MV-4-11 (cell line): ENCODE measurements at regions not wholly inside any gene's neighbourhood (a gene's known extent, or its start where the extent isn't known, plus 50 kb on each side); places are given as distances from the start of the nearest gene placed in this dataset.
"Not testable (repeated sequence)": the region's sequence is repeated elsewhere in the genome, so short reads cannot be mapped to it uniquely, and the experiment has no call there.

ENCODE experiments used
- DNase-seq: peaks from one replicate; lab custom pipeline; 2025; lab: John Stamatoyannopoulos, UW

GRCh38 chr4:126591583-126591982 is 1041.2 kb upstream of the INTU start:
- no peak for DNase-seq

GRCh38 chr4:126592088-126592487 is 1040.7 kb upstream of the INTU start:
- no peak for DNase-seq

GRCh38 chr4:126593626-126594025 is 1039.1 kb upstream of the INTU start:
- no peak for DNase-seq

- no peak for DNase-seq
Observed at GRCh38 chr4:126595643-126596042, 1037.1 kb upstream of the INTU start.

- DNase-seq = no peak
Observed at GRCh38 chr4:126599746-126600145, 1033.0 kb upstream of the INTU start.

GRCh38 chr4:126603210-126603609 is 1029.5 kb upstream of the INTU start:
- DNase-seq = no peak

GRCh38 chr4:126603825-126604224 is 1028.9 kb upstream of the INTU start:
- DNase-seq = no peak

- DNase-seq = peak; percentile 16
Observed at GRCh38 chr4:126604268-126604867, 1028.4 kb upstream of the INTU start.

- DNase-seq = no peak
Observed at GRCh38 chr4:126610933-126611332, 1021.8 kb upstream of the INTU start.

GRCh38 chr4:126611900-126612299 is 1020.9 kb upstream of the INTU start:
- no peak for DNase-seq

- DNase-seq = no peak
Observed at GRCh38 chr4:126614356-126614855, 1018.4 kb upstream of the INTU start.

- no peak for DNase-seq
Observed at GRCh38 chr4:126616795-126617194, 1016.0 kb upstream of the INTU start.

- DNase-seq = no peak
Observed at GRCh38 chr4:126627255-126627654, 1005.5 kb upstream of the INTU start.

- DNase-seq = no peak
Observed at GRCh38 chr4:126628933-126629332, 1003.8 kb upstream of the INTU start.

- DNase-seq = no peak
Observed at GRCh38 chr4:126630230-126630629, 1002.5 kb upstream of the INTU start.

- DNase-seq = no peak
Observed at GRCh38 chr4:126633306-126633705, 999.5 kb upstream of the INTU start.

- DNase-seq = no peak
Observed at GRCh38 chr4:126637706-126638105, 995.1 kb upstream of the INTU start.

- no peak for DNase-seq
Observed at GRCh38 chr4:126647320-126647719, 985.4 kb upstream of the INTU start.

- no peak for DNase-seq
Observed at GRCh38 chr4:126647756-126648397, 984.9 kb upstream of the INTU start.

- no peak for DNase-seq
Observed at GRCh38 chr4:126658411-126658810, 974.3 kb upstream of the INTU start.

- no peak for DNase-seq
Observed at GRCh38 chr4:126661194-126661593, 971.6 kb upstream of the INTU start.

- no peak for DNase-seq
Observed at GRCh38 chr4:126664839-126665238, 967.9 kb upstream of the INTU start.

- not testable (repeated sequence) for DNase-seq
Observed at GRCh38 chr4:126670038-126670437, 962.7 kb upstream of the INTU start.

- no peak for DNase-seq
Observed at GRCh38 chr4:126678618-126679017, 954.1 kb upstream of the INTU start.
